ENCODE measurements at regions not wholly inside any gene's neighbourhood (a gene's known extent, or its start where the extent isn't known, plus 50 kb on each side); places are given as distances from the start of the nearest gene placed in this dataset.

DNA sequence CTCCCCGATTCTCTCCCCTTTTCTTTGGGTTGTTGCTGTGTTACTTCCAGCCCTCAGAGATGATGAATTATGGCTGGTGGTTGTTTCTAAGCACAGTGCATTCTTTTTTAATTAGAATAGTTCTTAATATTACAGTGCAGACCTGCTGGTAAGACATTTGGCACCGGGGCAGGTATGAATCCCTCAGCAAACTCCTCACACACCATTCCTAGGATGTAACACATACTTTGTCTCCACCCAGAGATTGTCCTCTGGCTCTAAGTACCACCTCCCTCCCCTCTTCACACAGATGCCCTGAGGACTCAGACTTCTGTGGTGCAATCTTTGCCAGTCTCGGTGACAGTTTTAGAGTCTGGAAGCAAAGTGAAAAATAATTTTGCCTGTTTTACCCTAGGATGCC is 143.1 kb downstream of the HLX start:
- no peak for TF ChIP-seq ZNF70 (CRISPR knock-in tag; IDR thresholded peaks at IDR 0.05)
- no peak for TF ChIP-seq ZFP3 (CRISPR knock-in tag; IDR thresholded peaks at IDR 0.05)
- TF ChIP-seq PPARA (CRISPR knock-in tag; IDR thresholded peaks at IDR 0.05; ENCODE audit: borderline replicate concordance) = no peak
- TF ChIP-seq, protein P1, sequence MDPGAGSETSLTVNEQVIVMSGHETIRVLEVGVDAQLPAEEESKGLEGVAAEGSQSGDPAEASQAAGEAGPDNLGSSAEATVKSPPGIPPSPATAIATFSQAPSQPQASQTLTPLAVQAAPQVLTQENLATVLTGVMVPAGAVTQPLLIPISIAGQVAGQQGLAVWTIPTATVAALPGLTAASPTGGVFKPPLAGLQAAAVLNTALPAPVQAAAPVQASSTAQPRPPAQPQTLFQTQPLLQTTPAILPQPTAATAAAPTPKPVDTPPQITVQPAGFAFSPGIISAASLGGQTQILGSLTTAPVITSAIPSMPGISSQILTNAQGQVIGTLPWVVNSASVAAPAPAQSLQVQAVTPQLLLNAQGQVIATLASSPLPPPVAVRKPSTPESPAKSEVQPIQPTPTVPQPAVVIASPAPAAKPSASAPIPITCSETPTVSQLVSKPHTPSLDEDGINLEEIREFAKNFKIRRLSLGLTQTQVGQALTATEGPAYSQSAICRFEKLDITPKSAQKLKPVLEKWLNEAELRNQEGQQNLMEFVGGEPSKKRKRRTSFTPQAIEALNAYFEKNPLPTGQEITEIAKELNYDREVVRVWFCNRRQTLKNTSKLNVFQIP (CRISPR knock-in tag; IDR thresholded peaks at IDR 0.05; ENCODE audit: borderline replicate concordance, low read depth) = no peak
- TF ChIP-seq, protein P2, sequence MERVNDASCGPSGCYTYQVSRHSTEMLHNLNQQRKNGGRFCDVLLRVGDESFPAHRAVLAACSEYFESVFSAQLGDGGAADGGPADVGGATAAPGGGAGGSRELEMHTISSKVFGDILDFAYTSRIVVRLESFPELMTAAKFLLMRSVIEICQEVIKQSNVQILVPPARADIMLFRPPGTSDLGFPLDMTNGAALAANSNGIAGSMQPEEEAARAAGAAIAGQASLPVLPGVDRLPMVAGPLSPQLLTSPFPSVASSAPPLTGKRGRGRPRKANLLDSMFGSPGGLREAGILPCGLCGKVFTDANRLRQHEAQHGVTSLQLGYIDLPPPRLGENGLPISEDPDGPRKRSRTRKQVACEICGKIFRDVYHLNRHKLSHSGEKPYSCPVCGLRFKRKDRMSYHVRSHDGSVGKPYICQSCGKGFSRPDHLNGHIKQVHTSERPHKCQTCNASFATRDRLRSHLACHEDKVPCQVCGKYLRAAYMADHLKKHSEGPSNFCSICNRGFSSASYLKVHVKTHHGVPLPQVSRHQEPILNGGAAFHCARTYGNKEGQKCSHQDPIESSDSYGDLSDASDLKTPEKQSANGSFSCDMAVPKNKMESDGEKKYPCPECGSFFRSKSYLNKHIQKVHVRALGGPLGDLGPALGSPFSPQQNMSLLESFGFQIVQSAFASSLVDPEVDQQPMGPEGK (CRISPR knock-in tag; IDR thresholded peaks at IDR 0.05; ENCODE audit: borderline replicate concordance) = no peak
- TF ChIP-seq RARB (CRISPR knock-in tag; IDR thresholded peaks at IDR 0.05) = no peak
- no peak for TF ChIP-seq SNAI2 (CRISPR knock-in tag; IDR thresholded peaks at IDR 0.05)
- TF ChIP-seq TCF4 (CRISPR knock-in tag; IDR thresholded peaks at IDR 0.05; ENCODE audit: borderline replicate concordance) = no peak
- TF ChIP-seq OSR1 (CRISPR knock-in tag; IDR thresholded peaks at IDR 0.05) = no peak
- no peak for TF ChIP-seq ARNTL (CRISPR knock-in tag; IDR thresholded peaks at IDR 0.05; ENCODE audit: borderline replicate concordance, low read depth)
